GM19193 (cell line): ENCODE measurements at regions not wholly inside any gene's neighbourhood (a gene's known extent, or its start where the extent isn't known, plus 50 kb on each side); places are given as distances from the start of the nearest gene placed in this dataset.

Experiments used
- POLR2A ChIP-seq: IDR thresholded peaks from 4 replicates; pipeline ENCODE4 v1.6.1; 2011; ENCODE audit not compliant: insufficient read depth, insufficient read length; ENCODE audit errors: extremely low read depth

GRCh38 chr10:89079961-89080360 lies 89.4 kb downstream of the FAS start:
- no peak for TF ChIP-seq POLR2A

GRCh38 chr10:89078724-89079672 lies 88.4 kb downstream of the FAS start:
- no peak for TF ChIP-seq POLR2A

- TF ChIP-seq POLR2A = no peak
Observed at GRCh38 chr10:89076120-89076519, 85.5 kb downstream of the FAS start.

- no peak for TF ChIP-seq POLR2A
Observed at GRCh38 chr10:89075631-89076030, 85.0 kb downstream of the FAS start.

GRCh38 chr10:89074120-89074519 lies 83.5 kb downstream of the FAS start:
- TF ChIP-seq POLR2A = no peak

GRCh38 chr10:89073719-89074118 lies 83.1 kb downstream of the FAS start:
- TF ChIP-seq POLR2A = no peak

GRCh38 chr10:89069589-89069988 lies 79.0 kb downstream of the FAS start:
- TF ChIP-seq POLR2A = no peak
